GM12878 (cell line): ENCODE measurements at regions not wholly inside any gene's neighbourhood (a gene's known extent, or its start where the extent isn't known, plus 50 kb on each side); places are given as distances from the start of the nearest gene placed in this dataset.

ENCODE experiments used
- ATAC-seq: fragments of 200-7000 bp; cut with Tn5 transposase; 3 replicates; pipeline ENCODE4 v1.9.1; 2020; ENCODE audit warnings: mild to moderate bottlenecking, moderate library complexity
- BruUV-seq: library from RNA; stranded (reverse); fragments of 400-500 nt; replicated peaks from 2 replicates; lab custom pipeline; 2021; lab: Mats Ljungman, UMichigan
- CTCF ChIA-PET: fragments of 300-600 bp; sonication (Branson Sonifier 250); formaldehyde crosslinking; extraction: SDS; loops from one replicate; lab custom pipeline; 2021; ENCODE audit warnings: inconsistent platforms; lab: Yijun Ruan, JAX
- POLR2A ChIA-PET: fragments of 350-600 bp; formaldehyde crosslinking; extraction: SDS; loops from one replicate; lab custom pipeline; 2021; ENCODE audit warnings: inconsistent platforms; lab: Charles Lee
- RAD21 ChIA-PET: fragments of 300-600 bp; sonication (Branson Sonifier 250); formaldehyde crosslinking; loops from one replicate; lab custom pipeline; 2023; ENCODE audit warnings: antibody characterized with exemption; ENCODE audit not compliant: unreplicated experiment; lab: Charles Lee
- SMC1A ChIA-PET: fragments of 300-600 bp; sonication (Branson Sonifier 250); formaldehyde crosslinking; loops from one replicate; lab custom pipeline; 2023; ENCODE audit not compliant: unreplicated experiment, uncharacterized antibody; lab: Charles Lee
- DNase-seq: peaks from one replicate; pipeline ENCODE4 v3.0.0-alpha.2; 2011; ENCODE audit warnings: low read depth, low spot score
- FAIRE-seq: peaks from 3 replicates; lab custom pipeline; 2011; peaks lifted over from hg19 to GRCh38; lab: Jason Lieb, UNC
- H2AFZ ChIP-seq: 2 replicates; pipeline ENCODE4 v1.6.0; 2011; ENCODE audit warnings: low read depth, low read length, control low read depth; ENCODE audit not compliant: control insufficient read depth
- H3K27ac ChIP-seq: 2 replicates; pipeline ENCODE4 v1.5.1; 2011; ENCODE audit warnings: control low read depth; ENCODE audit not compliant: control insufficient read depth, insufficient read depth
- H3K27me3 ChIP-seq, 2 experiments: replicated peaks in 1 of 2; 2 replicates each; pipeline versions ENCODE4 v1.6.0 to v1.6.1; 2011; ENCODE audit warnings: low read length in 1 of 2; ENCODE audit not compliant: control insufficient read depth in 2 of 2, insufficient read depth in 2 of 2
- H3K36me3 ChIP-seq, 2 experiments: 2 replicates each; pipeline ENCODE4 v1.5.1; 2011; ENCODE audit warnings: low read length in 1 of 2; ENCODE audit not compliant: control insufficient read depth in 2 of 2, insufficient read depth in 2 of 2
- H3K4me1 ChIP-seq: 2 replicates; pipeline ENCODE4 v1.6.1; 2011; ENCODE audit warnings: mild to moderate bottlenecking, low read length, moderate library complexity, mixed read lengths; ENCODE audit not compliant: control insufficient read depth, insufficient read depth
- H3K4me2 ChIP-seq: 2 replicates; pipeline ENCODE4 v1.6.0; 2011; ENCODE audit warnings: control low read depth; ENCODE audit not compliant: control insufficient read depth, insufficient read depth
- H3K4me3 ChIP-seq: fragments of 200-600 bp; sonication (generic); 2 replicates; pipeline ENCODE4 v1.5.1; 2016
- H3K79me2 ChIP-seq: 2 replicates; pipeline ENCODE4 v1.6.0; 2011; ENCODE audit warnings: low read length; ENCODE audit not compliant: control insufficient read depth, insufficient read depth
- H3K9ac ChIP-seq: 2 replicates; pipeline ENCODE4 v1.8.0; 2011; ENCODE audit warnings: low read length, control low read depth, mixed read lengths; ENCODE audit not compliant: control insufficient read depth, insufficient read depth
- H3K9me3 ChIP-seq: replicated peaks from 3 replicates; pipeline ENCODE4 v1.5.1; 2011; ENCODE audit warnings: mild to moderate bottlenecking, low read length; ENCODE audit not compliant: control insufficient read depth, insufficient read depth
- H4K20me1 ChIP-seq: 2 replicates; pipeline ENCODE4 v1.6.0; 2011; ENCODE audit not compliant: control insufficient read depth, insufficient read depth
- ETV6 ChIP-seq, 2 experiments: fragments of 450-650 bp in 1 of 2; IDR thresholded peaks in 1 of 2; conservative IDR thresholded peaks in 1 of 2; 2 replicates each; pipeline ENCODE4 v1.6.1; 2014; ENCODE audit warnings: antibody characterized with exemption in 1 of 2, borderline replicate concordance in 1 of 2, low read depth in 1 of 2, mild to moderate bottlenecking in 1 of 2, moderate library complexity in 1 of 2
- IKZF2 ChIP-seq, 2 experiments: fragments of 450-650 bp; IDR thresholded peaks; 2 replicates each; pipeline ENCODE4 v1.6.1; 2017; ENCODE audit warnings: mild to moderate bottlenecking in 2 of 2, moderate library complexity in 2 of 2
- NFIC ChIP-seq: IDR thresholded peaks from 2 replicates; pipeline ENCODE4 v1.6.1; 2012; ENCODE audit warnings: low read depth, mild to moderate bottlenecking, inconsistent platforms, low read length, moderate library complexity
- NRF1 ChIP-seq: conservative IDR thresholded peaks from 2 replicates; pipeline ENCODE4 v1.6.1; 2011; ENCODE audit warnings: mild to moderate bottlenecking, low read depth, low read length, improper control_type of control experiment
- RAD21 ChIP-seq: IDR thresholded peaks from 2 replicates; pipeline ENCODE4 v1.6.1; 2011; ENCODE audit warnings: mild to moderate bottlenecking, low read depth, low read length, moderate library complexity; ENCODE audit not compliant: insufficient read depth
- RAD51 ChIP-seq: fragments of 450-650 bp; IDR thresholded peaks from 2 replicates; pipeline ENCODE4 v1.6.1; 2016; ENCODE audit warnings: moderate library complexity, mild to moderate bottlenecking, inconsistent platforms
- SIN3A ChIP-seq: IDR thresholded peaks from 2 replicates; pipeline ENCODE4 v1.6.1; 2012; ENCODE audit warnings: low read depth, low read length, improper control_type of control experiment
- SREBF1 ChIP-seq: IDR thresholded peaks from 2 replicates; pipeline ENCODE4 v1.6.1; 2012; ENCODE audit warnings: mild to moderate bottlenecking, low read length
- SUZ12 ChIP-seq: fragments of 200-600 bp; sonication (generic); IDR thresholded peaks from one replicate; pipeline ENCODE4 v1.6.1; 2018; ENCODE audit warnings: antibody characterized with exemption, mild to moderate bottlenecking; ENCODE audit not compliant: unreplicated experiment
- TBL1XR1 ChIP-seq: IDR thresholded peaks from 2 replicates; pipeline ENCODE4 v1.6.1; 2012; ENCODE audit warnings: low read depth, low read length, improper control_type of control experiment
- ZNF622 ChIP-seq: fragments of 450-650 bp; IDR thresholded peaks from 2 replicates; pipeline ENCODE4 v1.6.1; 2017; ENCODE audit warnings: mild to moderate bottlenecking, inconsistent platforms
- WGBS: methylation state at CpG from one replicate; pipeline ENCODE4 v1.1.6; 2016; ENCODE audit warnings: low lambda C conversion rate; ENCODE audit not compliant: insufficient replicate concordance, insufficient coverage; ENCODE audit errors: missing lambda C conversion rate; 5-methylcytosine and 5-hydroxymethylcytosine counted together
- in situ Hi-C: fragments of 300-500 bp; cut with MboI; formaldehyde crosslinking; loops from 9 replicates; pipeline ENCODE4 v1.14.3; 2018; ENCODE audit warnings: mixed read lengths
- intact Hi-C: fragments of 100-400 bp; cut with micrococcal nuclease; formaldehyde crosslinking; loops from one replicate; pipeline ENCODE4 v1.14.2; 2022; ENCODE audit not compliant: unreplicated experiment
- TF ChIP-seq, protein P1 (sequence below), 3 experiments: IDR thresholded peaks in 2 of 3; conservative IDR thresholded peaks in 1 of 3; 2 replicates each; pipeline ENCODE4 v1.5.1; 2011; ENCODE audit warnings: low read depth in 3 of 3, low read length in 3 of 3, mild to moderate bottlenecking in 3 of 3, control low read depth in 2 of 3, moderate library complexity in 2 of 3, inconsistent platforms in 1 of 3, mixed read lengths in 1 of 3; ENCODE audit not compliant: control insufficient read depth in 2 of 3, insufficient read depth in 1 of 3; ENCODE audit errors: extremely low read depth in 1 of 3

DNA sequence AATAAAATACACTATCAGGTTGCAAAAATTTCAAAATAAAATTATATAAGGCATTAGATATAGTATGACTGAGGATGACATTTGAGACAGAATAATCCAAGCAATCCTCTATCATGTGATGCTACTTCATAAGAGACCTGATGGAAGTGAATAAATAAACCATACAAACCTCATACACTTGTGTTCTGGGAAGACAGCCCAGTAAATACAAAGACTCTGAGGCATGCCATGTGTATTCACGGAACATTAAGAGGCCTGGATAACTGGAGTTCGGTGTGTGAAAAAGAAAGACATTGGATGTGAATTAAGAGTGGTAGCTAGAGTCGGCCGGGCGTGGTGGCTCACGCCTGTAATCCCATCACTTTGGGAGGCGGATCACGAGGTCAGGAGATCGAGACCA is 364.2 kb downstream of the ADAM29 start:
- no peaks in the 10 kb centered on the region for H3K4me1 ChIP-seq
- H3K79me2 ChIP-seq = no peaks in the 10 kb centered on the region
- RAD21 ChIA-PET = no interaction called here
- H4K20me1 ChIP-seq = no peaks in the 10 kb centered on the region
- in situ Hi-C loops (no loop called here), intact Hi-C loops (no loop called here)
- no peak for ATAC-seq
- no peak overlapping the region for H3K27ac ChIP-seq
- POLR2A ChIA-PET = interaction anchor here (1.0 kb wide), 1 partner anchor 17 kb away, joined by 3 read pairs; no protein-coding TSS in a partner anchor
- H3K4me2 ChIP-seq = no peak overlapping the region
- no peak for DNase-seq
- no peaks in the 10 kb centered on the region for H3K27me3 ChIP-seq
- H3K36me3 ChIP-seq = no peaks in the 10 kb centered on the region
- H3K9me3 ChIP-seq = no peaks in the 10 kb centered on the region
- TF ChIP-seq SUZ12 = no peak
- TF ChIP-seq RAD51 = no peak
- no peak for TF ChIP-seq SREBF1
- no peak for TF ChIP-seq ZNF622
- no peak for TF ChIP-seq RAD21
- TF ChIP-seq, protein P1, sequence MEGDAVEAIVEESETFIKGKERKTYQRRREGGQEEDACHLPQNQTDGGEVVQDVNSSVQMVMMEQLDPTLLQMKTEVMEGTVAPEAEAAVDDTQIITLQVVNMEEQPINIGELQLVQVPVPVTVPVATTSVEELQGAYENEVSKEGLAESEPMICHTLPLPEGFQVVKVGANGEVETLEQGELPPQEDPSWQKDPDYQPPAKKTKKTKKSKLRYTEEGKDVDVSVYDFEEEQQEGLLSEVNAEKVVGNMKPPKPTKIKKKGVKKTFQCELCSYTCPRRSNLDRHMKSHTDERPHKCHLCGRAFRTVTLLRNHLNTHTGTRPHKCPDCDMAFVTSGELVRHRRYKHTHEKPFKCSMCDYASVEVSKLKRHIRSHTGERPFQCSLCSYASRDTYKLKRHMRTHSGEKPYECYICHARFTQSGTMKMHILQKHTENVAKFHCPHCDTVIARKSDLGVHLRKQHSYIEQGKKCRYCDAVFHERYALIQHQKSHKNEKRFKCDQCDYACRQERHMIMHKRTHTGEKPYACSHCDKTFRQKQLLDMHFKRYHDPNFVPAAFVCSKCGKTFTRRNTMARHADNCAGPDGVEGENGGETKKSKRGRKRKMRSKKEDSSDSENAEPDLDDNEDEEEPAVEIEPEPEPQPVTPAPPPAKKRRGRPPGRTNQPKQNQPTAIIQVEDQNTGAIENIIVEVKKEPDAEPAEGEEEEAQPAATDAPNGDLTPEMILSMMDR (IDR thresholded peaks at IDR 0.05 in 2 of 3, conservative IDR thresholded peaks at IDR 0.05 in 1 of 3; ENCODE audit: control insufficient read depth in 2 of 3, extremely low read depth in 1 of 3, insufficient read depth in 1 of 3, low read depth in 3 of 3, low read length in 3 of 3) = no peak
- TF ChIP-seq SIN3A = no peak
- no peak for TF ChIP-seq ETV6 (conservative IDR thresholded peaks at IDR 0.05 in 1 of 2, IDR thresholded peaks at IDR 0.05 in 1 of 2; ENCODE audit: borderline replicate concordance in 1 of 2, low read depth in 1 of 2)
- TF ChIP-seq IKZF2 (IDR thresholded peaks at IDR 0.05) = no peak
- TF ChIP-seq NFIC = no peak
- TF ChIP-seq NRF1 = no peak
- TF ChIP-seq TBL1XR1 = no peak
- BruUV-seq = no TSS peak
- WGBS = 54% methylated on average over 9 of the region's 9 CpGs
- FAIRE-seq = no peak
- SMC1A ChIA-PET = no interaction called here
- H2AFZ ChIP-seq = no peak overlapping the region
- no peak overlapping the region for H3K9ac ChIP-seq
- CTCF ChIA-PET = no interaction called here
- no peak overlapping the region for H3K4me3 ChIP-seq
